Activated T-cell treated with anti-CD3 and anti-CD28 coated beads, Interleukin-2, amount 50 U/mL, for 72 hours (primary cell): ENCODE measurements at regions not wholly inside any gene's neighbourhood (a gene's known extent, or its start where the extent isn't known, plus 50 kb on each side); places are given as distances from the start of the nearest gene placed in this dataset.

Experiments used
- ATAC-seq, 2 donors: fragments of 150-1000 bp; cut with Tn5 transposase; replicated peaks in 1 of 2; 2 replicates each; pipeline ENCODE4 v1.10.0; 2021; ENCODE audit warnings: moderate library complexity in 2 of 2, mild to moderate bottlenecking in 1 of 2
- DNase-seq, 2 donors: peaks; one replicate each; pipeline ENCODE4 v3.0.0; 2021 to 2022; ENCODE audit warnings: mixed read lengths in 1 of 2
- H3K27ac Mint-ChIP-seq: one replicate; pipeline ENCODE4 v1.8.0; 2022; ENCODE audit warnings: mild to moderate bottlenecking, moderate library complexity, mixed read lengths
- H3K27me3 Mint-ChIP-seq: one replicate; pipeline ENCODE4 v1.8.0; 2022; ENCODE audit warnings: low read depth, mixed read lengths
- H3K36me3 Mint-ChIP-seq, 2 donors: one replicate each; pipeline ENCODE4 v1.8.0; 2022; ENCODE audit warnings: mixed read lengths in 2 of 2, mild to moderate bottlenecking in 1 of 2; ENCODE audit not compliant: insufficient read depth in 2 of 2
- H3K4me1 Mint-ChIP-seq: one replicate; pipeline ENCODE4 v1.8.0; 2022; ENCODE audit warnings: low read depth, mixed read lengths
- H3K4me3 Mint-ChIP-seq, 2 donors: one replicate each; pipeline ENCODE4 v1.8.0; 2022; ENCODE audit warnings: mild to moderate bottlenecking in 2 of 2, mixed read lengths in 2 of 2, moderate library complexity in 2 of 2
- H3K9me3 Mint-ChIP-seq, 2 donors: one replicate each; pipeline ENCODE4 v1.8.0; 2022; ENCODE audit warnings: mixed read lengths in 2 of 2

- peaks cover 26% of the 10 kb centered on the region for H3K4me1 Mint-ChIP-seq
- peak overlapping the region; percentile 19 for H3K27ac Mint-ChIP-seq
- DNase-seq (no peak), ATAC-seq (no peak)
- peaks cover 1 to 13% of the 10 kb centered on the region in 2 donors for H3K36me3 Mint-ChIP-seq
- no peaks in the 10 kb centered on the region for H3K9me3 Mint-ChIP-seq
- H3K4me3 Mint-ChIP-seq = no peak overlapping the region
- no peaks in the 10 kb centered on the region for H3K27me3 Mint-ChIP-seq
These were observed 353.3 kb downstream of the SEC14L1 start for GRCh38 chr17:77493901-77494663.

DNA sequence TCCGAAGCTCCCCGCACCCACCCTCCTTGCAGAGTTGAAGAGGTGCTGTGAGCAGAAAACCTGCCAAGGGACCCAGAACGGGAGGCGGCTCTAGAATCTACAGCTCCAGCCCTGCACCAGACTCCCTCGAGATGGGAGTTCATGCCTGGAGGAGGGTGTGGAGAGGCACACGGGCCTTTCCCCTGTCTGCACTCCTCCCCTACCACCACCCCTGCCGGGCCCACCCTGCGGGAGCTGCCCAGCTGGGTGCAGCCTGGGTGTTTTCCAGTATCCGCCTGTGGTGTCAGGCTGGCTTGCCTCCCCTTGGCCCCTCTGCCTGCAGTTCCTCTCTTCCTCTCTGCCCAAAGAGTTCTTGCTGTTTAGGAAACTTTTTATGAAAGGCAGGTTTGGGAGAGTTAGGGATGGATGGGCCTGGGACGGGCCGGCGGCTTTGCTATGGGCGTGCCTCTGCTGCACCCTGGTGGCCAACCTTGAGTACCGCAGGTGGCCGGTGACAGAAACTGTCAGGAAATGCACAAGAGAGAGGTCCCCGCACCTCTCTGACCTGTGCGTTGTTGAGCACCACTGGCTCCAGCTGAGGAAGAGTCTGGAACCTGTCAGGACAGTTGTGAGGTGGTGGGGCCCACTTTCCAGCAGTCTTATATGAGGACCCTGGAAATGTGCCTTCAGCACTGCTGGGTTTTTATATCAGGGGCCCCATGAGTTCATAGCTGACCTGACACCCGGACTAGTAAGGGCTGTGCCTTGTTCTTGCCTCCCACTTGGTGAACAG, 354.1 kb downstream of the SEC14L1 start:
- H3K4me3 Mint-ChIP-seq = no peak overlapping the region
- no peaks in the 10 kb centered on the region for H3K9me3 Mint-ChIP-seq
- peaks cover 26% of the 10 kb centered on the region for H3K4me1 Mint-ChIP-seq
- ATAC-seq (peak; percentile 64 to 74), DNase-seq (peak; percentile 70 to 82)
- H3K27me3 Mint-ChIP-seq = no peaks in the 10 kb centered on the region
- H3K27ac Mint-ChIP-seq = peak overlapping the region; percentile 80
- peaks cover 1 to 15% of the 10 kb centered on the region in 2 donors for H3K36me3 Mint-ChIP-seq

GRCh38 chr17:77495575-77495974, 354.8 kb downstream of the SEC14L1 start:
- no peaks in the 10 kb centered on the region for H3K9me3 Mint-ChIP-seq
- H3K4me1 Mint-ChIP-seq = peaks cover 26% of the 10 kb centered on the region
- H3K36me3 Mint-ChIP-seq = peaks cover under 1 to 17% of the 10 kb centered on the region in 2 donors
- DNase-seq (no peak), ATAC-seq (no peak)
- no peaks in the 10 kb centered on the region for H3K27me3 Mint-ChIP-seq
- no peak overlapping the region for H3K4me3 Mint-ChIP-seq
- no peak overlapping the region for H3K27ac Mint-ChIP-seq

DNA sequence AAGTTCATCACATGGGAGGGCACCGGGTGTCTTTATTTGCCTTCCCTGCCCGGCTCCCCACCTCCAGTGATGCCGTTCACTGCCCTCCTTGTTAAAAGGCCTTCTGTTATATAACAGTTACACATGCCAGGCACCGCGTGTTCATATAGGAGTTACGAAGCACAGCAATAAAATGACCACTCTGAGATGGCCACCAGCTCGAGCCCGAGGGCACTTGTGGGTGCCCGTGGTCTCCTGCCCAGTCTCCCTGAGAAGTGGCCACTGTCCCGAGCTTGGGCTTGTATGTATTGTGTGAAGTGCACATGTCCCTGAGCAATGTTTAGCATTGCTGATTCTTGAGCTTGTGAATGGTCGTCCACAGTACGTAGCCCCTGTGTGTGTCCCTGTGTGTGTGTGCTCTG, 355.6 kb downstream of the SEC14L1 start:
- no peaks in the 10 kb centered on the region for H3K27me3 Mint-ChIP-seq
- DNase-seq (no peak), ATAC-seq (no peak)
- no peaks in the 10 kb centered on the region for H3K9me3 Mint-ChIP-seq
- peaks cover 0 to 19% of the 10 kb centered on the region in 2 donors for H3K36me3 Mint-ChIP-seq
- H3K4me3 Mint-ChIP-seq = no peak overlapping the region
- no peak overlapping the region for H3K27ac Mint-ChIP-seq
- H3K4me1 Mint-ChIP-seq = peaks cover 26% of the 10 kb centered on the region

- no peak for ATAC-seq
- Mint-ChIP-seq H3K27ac (no peak overlapping the region), H3K9me3 (no peaks in the 10 kb centered on the region), H3K36me3 (peaks cover 0 to 18% of the 10 kb centered on the region in 2 donors), H3K4me1 (peaks cover 23% of the 10 kb centered on the region), H3K4me3 (no peak overlapping the region), H3K27me3 (no peaks in the 10 kb centered on the region)
- no peak for DNase-seq
These were observed 356.2 kb downstream of the SEC14L1 start for GRCh38 chr17:77496831-77497577.

GRCh38 chr17:77497578-77497934, 356.8 kb downstream of the SEC14L1 start:
- H3K9me3 Mint-ChIP-seq = no peaks in the 10 kb centered on the region
- H3K4me3 Mint-ChIP-seq = no peak overlapping the region
- no peak overlapping the region for H3K27ac Mint-ChIP-seq
- DNase-seq = no peak
- H3K4me1 Mint-ChIP-seq = peaks cover 19% of the 10 kb centered on the region
- no peaks in the 10 kb centered on the region for H3K27me3 Mint-ChIP-seq
- ATAC-seq = no peak
- H3K36me3 Mint-ChIP-seq = peaks cover 0 to 13% of the 10 kb centered on the region in 2 donors

DNA sequence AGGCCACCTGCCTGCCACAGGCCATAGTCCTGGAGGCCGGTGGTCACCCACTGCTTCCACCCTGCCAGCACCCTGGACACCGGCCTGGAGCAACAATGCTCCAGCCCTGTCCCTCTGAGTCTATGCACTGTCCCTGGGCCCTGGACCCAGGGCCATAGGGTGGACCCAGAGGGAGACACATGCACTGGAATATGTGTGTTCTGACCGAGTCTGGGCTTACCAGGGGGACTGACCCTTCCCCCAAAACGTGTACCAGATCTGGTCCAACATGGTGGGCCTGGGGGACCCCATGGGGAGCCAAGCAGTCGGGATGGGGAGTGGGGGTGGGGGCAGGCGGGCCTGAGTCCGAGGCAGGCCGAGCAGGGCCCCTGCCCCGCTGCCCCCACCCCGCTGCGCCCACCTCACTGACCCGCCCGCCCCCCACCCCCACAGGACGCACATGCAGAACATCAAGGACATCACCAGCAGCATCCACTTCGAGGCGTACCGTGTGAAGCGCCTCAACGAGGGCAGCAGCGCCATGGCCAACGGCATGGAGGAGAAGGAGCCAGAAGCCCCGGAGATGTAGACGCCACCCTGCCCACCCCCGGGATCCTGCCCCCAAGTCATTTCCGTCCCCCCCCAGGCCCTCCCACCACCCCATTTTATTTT, 357.4 kb downstream of the SEC14L1 start:
- no peaks in the 10 kb centered on the region for H3K27me3 Mint-ChIP-seq
- peaks cover 0 to 13% of the 10 kb centered on the region in 2 donors for H3K36me3 Mint-ChIP-seq
- H3K4me3 Mint-ChIP-seq = no peak overlapping the region
- ATAC-seq (no peak), DNase-seq (no peak)
- no peaks in the 10 kb centered on the region for H3K9me3 Mint-ChIP-seq
- H3K27ac Mint-ChIP-seq = no peak overlapping the region
- H3K4me1 Mint-ChIP-seq = peaks cover 19% of the 10 kb centered on the region

GRCh38 chr17:77498791-77499698, 358.3 kb downstream of the SEC14L1 start:
- Mint-ChIP-seq H3K4me3 (no peak overlapping the region), H3K4me1 (peaks cover 14% of the 10 kb centered on the region), H3K27ac (no peak overlapping the region), H3K9me3 (no peaks in the 10 kb centered on the region), H3K27me3 (no peaks in the 10 kb centered on the region), H3K36me3 (peaks cover 0 to 13% of the 10 kb centered on the region in 2 donors)
- DNase-seq (no peak), ATAC-seq (no peak)

- H3K9me3 Mint-ChIP-seq = no peaks in the 10 kb centered on the region
- peaks cover 6% of the 10 kb centered on the region for H3K4me1 Mint-ChIP-seq
- H3K27ac Mint-ChIP-seq = no peak overlapping the region
- DNase-seq = no peak
- ATAC-seq = no peak
- peaks cover 0 to 13% of the 10 kb centered on the region in 2 donors for H3K36me3 Mint-ChIP-seq
- H3K27me3 Mint-ChIP-seq = no peaks in the 10 kb centered on the region
- H3K4me3 Mint-ChIP-seq = no peak overlapping the region
These were observed 359.1 kb downstream of the SEC14L1 start for GRCh38 chr17:77499699-77500435.

DNA sequence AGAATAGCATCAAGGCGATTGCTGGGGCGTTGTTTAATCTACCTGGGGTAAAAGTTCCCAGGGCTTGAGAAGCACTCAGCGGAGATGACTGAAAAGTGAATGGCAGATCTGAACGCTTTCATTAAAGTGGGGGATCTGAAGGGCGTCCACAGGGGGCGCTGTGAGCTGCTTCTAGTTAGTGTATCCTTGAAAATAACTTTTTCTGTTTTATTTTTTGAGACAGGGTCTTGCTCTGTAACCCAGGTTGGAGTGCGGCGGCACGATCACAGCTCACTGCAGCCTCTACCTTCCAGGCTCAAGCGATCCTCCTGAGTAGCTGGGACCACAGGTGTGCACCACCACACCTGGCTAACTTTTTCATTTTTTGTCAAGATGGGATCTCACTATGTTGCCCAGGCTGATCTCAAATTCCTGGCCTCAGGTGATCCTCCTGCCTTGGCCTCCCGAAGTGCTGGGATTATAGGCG, 360.4 kb downstream of the SEC14L1 start:
- no peaks in the 10 kb centered on the region for H3K4me1 Mint-ChIP-seq
- H3K36me3 Mint-ChIP-seq = peaks cover 0 to 9% of the 10 kb centered on the region in 2 donors
- H3K9me3 Mint-ChIP-seq = no peaks in the 10 kb centered on the region
- no peak overlapping the region for H3K4me3 Mint-ChIP-seq
- no peaks in the 10 kb centered on the region for H3K27me3 Mint-ChIP-seq
- peak in 1 of 2 donors; percentile 27 for DNase-seq
- ATAC-seq = no peak
- no peak overlapping the region for H3K27ac Mint-ChIP-seq

DNA sequence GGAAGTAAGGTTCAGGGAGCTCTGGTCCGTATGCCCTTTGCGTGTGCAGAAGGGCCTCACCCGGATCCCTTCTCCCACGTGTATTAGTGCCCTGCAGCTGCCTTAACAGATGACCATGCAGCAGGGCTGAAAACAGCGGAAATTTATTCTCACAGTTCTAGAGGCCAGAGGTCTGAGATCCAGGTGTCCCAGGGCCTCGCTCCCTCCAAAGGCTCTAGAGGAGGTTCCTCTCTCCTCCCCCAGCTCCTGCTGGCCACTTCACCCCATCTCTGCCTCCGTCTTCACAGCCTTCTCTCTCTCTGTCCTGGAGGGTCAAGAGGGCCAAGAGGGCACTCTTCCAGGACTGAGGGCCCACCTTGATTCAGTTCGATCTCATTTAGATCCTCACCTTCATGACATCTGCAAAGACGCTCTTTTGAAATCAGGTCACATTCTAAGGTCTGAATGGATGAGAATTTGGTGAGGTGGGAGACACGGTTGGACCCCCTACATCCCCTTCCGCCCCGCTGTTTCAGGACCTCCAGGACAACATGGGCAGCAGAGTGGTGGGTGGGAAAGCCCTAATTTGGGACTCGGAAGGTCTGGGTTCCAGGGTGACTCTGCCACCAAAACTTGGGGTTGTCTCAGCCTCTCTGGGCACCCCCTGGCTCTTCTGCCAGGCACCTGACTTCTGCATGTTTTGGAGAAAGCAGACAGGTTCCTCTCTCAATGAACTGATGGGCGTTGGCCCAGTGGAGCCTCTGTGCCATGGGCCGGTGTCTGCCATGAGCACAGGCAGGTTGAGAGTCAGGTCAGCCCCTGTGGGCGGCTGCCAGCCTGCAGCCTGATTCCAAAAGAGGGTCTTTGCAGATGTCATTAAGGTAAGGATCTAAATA, 361.2 kb downstream of the SEC14L1 start:
- Mint-ChIP-seq H3K36me3 (peaks cover 0 to 9% of the 10 kb centered on the region in 2 donors), H3K4me1 (no peaks in the 10 kb centered on the region), H3K27me3 (no peaks in the 10 kb centered on the region), H3K4me3 (no peak overlapping the region), H3K27ac (no peak overlapping the region), H3K9me3 (no peaks in the 10 kb centered on the region)
- ATAC-seq (no peak), DNase-seq (no peak)
